OCI-M1 (cell line): ENCODE measurements at regions not wholly inside any gene's neighbourhood (a gene's known extent, or its start where the extent isn't known, plus 50 kb on each side); places are given as distances from the start of the nearest gene placed in this dataset.
"Not testable (repeated sequence)": the region's sequence is repeated elsewhere in the genome, so short reads cannot be mapped to it uniquely, and the experiment has no call there.

Source experiments
- DNase-seq: peaks from one replicate; lab custom pipeline; 2025; lab: John Stamatoyannopoulos, UW

DNA sequence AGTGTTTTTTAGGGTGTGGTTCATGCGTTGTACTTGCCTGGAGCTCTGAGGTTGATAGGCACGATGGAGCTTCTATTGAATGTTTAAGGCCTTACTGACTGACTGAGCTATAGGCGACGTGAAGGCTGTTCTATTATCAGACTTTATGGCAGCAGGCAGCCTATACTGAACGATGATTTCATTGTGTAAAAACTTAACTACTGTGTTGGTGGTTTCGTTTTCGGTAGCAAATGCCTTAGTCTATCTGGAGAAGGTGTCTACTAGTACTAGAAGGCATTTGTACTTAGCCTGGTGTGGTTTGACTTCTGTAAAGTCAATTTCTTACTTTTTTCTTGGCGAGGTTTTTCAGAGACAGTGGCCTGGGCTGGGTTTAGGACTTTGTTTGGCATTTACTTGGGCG lies 194.4 kb downstream of the OTOP1 start:
- not testable (repeated sequence) for DNase-seq

DNA sequence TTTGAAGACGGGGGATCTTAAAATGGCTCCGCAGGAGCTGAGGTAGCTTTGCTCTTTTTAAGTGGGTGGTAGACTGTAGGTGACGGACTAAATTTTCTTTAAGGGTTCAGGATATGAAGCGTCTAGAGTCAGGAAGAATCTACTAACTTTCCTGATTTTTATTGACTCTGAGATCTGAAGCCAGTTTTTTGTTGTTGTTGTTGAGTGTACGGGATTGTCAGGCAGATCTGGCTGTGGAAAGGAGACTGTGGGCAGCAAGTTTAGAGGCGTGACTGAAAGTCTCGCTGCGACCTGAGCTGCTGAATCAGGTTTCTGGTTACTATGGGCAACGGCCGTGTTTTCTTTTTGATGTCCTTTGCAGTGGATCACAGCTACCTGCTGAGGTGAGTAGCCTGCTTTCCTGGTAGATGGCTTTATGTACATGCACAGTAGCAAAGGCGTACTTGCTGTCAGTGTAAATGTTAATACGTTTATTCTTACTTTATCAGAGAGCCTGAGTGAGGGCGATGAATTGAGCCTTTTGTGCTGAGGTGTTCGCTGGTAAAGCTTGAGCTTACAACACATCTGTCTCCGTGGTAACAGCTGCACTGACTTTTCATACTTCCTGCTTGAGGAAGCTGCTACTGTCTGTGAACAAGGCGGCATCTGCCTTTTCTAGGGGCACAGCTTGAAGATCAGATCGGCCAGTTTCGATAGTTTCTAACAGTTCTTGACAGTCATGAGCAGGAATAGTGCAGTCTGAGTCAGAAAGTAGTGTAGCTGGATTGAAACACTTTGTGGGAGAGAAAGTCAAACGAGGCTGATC lies 193.7 kb downstream of the OTOP1 start:
- DNase-seq: not testable (repeated sequence)

DNA sequence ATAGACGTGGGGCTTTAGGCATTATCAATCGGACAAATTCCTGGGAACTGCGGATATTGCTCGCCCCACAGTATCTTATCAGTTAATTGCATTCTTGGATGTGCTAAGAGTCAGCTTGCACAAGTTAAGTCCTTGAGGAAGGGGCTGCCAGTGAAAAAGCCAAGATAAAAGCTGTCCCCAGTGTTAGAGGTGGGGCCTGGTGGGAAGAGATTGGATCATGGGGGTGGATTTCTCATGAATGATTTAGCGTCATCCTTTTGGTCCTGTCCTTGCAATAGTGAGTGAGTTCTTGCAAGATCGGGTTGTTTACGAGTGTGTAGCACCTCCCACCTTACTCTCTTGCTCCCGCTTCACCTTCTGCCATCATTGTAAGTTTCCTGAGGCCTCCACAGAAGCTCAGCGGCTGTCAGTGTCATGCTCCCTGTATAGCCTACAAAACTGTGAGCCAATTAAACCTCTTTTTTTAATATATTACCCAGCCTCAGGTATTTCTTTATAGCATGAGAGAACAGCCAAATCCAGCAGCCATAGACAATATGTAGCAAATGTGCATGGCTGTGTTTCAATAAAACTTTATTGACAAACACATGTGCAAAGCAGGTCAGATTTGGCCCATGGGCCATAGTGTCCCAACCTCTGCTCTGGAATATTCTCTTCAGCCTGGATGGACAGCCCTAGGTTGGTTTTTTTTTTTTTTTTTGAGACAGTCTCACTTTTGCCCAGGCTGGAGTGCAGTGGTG lies 189.2 kb downstream of the OTOP1 start:
- peak; percentile 13 for DNase-seq

DNA sequence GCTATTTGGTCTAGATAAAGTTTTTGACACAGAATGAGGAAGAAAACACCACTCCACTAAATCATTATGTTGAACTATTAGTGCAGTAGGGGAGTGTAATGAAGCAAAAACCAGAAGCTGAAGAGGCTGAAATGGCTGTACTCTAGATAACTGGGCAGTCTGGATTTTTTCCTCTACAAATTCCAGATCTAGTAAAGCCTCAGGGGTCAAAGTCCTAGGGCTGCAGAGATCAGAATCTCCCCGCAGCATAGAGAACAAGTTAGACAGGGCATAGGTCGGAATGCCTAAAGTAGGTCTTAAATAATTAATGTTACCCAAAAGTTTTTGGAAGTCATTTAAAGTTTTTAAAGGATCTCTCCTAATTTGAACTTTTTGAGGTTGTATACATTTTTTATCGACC lies 180.9 kb downstream of the OTOP1 start:
- not testable (repeated sequence) for DNase-seq

DNA sequence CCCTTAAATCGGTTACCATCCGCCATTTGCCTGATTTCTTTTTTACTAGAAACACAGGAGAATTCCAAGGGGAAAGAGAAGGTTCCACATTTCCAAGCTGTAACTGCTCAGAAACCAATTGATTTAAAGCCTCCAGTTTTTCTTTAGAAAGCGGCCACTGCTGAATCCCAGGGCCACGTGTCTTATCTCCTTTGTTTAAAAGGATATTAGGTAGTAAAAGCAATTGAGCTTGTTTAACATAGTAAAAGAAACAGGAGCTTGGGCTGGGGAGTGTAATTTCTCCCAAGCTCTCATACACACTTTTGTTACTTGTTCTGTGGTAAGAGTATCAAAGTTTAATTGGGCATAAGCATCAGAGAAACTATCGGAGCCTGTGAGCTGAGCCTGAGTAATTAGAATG lies 180.0 kb downstream of the OTOP1 start:
- not testable (repeated sequence) for DNase-seq

DNA sequence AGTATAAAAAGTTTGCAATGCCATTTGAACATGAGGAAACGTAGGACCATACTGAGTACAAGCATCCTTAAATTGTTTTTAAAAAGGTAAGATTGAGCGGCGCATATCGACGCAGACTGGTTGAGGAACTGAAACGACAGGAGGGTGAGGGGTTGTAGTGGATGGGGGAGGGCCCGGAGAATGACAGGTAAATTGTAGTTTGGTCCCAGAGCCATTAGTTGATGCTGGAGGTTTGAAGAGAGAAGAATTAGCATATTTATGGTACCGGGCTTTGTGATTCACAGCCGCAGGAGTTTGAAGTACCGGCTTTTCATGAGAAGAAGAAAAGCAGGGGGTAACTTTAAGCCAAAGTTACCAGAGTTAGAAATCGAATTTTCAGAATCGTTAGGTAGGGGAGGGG lies 179.5 kb downstream of the OTOP1 start:
- DNase-seq: not testable (repeated sequence)

DNA sequence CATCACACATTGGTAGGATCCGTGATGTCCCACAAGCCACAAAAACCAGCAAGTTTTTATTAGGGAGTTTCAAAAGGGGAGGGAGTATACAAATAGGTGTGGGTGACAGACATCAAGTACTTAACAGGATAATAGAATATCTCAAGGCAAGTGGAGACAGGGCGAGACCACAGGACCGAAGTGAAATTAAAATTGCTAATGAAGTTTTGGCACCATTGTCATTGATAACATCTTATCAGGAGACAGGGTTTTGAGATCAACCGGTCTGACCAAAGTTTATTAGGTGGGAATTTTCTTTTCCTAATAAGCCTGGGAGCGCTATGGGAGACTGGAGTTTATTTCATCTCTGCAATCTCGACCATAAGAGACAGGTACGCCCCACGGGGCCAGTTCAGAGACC lies 178.5 kb downstream of the OTOP1 start:
- not testable (repeated sequence) for DNase-seq

DNA sequence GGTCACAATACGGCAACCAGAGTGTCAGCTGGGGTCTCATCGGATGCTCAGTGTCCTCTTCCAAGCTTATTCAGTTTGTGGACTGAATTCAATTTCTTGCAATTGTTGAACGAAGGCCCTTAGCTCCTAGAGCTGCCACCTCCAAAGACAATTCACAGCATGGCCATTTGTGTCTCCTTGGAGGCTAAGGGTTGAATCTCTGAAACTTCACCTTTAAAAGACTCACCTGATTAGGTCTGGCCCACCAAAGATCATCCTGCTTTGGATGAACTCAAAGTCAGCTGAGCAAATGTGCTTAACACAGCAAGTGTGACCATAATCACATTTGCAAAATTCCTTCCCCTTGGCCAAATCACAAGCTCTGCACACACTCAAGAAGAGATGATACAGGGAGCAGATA lies 175.9 kb downstream of the OTOP1 start:
- DNase-seq: not testable (repeated sequence)

DNA sequence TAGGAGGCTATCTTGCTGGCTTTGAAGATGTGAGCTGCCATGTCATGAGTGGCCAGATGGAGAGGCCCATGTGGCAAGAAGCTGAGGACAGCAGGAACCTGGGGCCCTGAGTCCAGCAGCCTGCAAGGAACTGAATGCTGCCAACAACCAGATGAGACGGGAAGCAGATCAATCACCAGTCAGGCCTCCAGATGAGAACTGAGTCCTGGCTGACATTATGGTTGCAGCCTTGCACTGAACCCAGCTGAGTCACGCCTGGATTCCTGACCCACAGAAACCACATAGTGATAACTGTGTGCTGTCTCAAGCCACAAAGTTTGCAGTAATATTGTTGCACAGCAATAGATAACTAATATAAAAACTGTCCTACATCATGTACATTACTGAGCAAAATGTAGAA lies 173.8 kb downstream of the OTOP1 start:
- DNase-seq: peak; percentile 64

DNA sequence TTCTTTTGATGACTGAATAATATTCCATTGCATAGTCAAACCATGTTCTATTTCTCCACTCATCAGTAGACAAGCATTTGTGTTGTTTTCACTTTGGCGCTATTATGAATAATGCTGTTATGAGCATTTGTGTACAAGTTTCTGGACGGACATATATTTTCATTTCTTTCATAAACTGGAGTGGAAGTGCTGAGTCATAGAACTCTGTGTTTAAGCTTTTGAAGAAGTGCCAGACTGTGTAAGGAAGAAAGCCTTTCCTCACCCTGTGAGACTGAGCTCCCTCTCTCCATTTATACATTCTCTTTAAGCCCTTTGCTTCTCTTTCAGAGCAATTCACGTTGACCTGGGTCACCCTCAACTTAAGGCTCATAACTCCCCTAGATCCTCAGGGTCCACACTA lies 169.5 kb downstream of the OTOP1 start:
- DNase-seq: not testable (repeated sequence)

DNA sequence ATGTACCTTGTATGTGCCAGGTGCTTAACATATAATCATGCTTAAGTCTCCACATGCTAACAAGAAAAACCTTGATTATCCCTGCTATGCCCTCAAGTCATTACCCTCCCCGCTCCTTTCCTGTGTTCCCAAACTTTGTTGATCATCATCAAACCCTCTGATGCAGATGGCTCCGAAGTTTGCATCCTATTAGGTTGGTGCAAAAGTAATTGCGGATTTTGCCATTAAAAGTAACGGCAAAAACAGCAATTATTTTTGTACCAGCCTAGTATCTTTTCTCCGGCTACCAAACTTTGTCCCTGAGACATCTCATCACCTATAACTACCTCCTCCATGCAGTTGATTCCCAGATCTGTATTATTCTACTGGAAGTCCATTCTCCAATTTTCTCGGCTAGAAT lies 142.6 kb downstream of the OTOP1 start:
- not testable (repeated sequence) for DNase-seq

DNA sequence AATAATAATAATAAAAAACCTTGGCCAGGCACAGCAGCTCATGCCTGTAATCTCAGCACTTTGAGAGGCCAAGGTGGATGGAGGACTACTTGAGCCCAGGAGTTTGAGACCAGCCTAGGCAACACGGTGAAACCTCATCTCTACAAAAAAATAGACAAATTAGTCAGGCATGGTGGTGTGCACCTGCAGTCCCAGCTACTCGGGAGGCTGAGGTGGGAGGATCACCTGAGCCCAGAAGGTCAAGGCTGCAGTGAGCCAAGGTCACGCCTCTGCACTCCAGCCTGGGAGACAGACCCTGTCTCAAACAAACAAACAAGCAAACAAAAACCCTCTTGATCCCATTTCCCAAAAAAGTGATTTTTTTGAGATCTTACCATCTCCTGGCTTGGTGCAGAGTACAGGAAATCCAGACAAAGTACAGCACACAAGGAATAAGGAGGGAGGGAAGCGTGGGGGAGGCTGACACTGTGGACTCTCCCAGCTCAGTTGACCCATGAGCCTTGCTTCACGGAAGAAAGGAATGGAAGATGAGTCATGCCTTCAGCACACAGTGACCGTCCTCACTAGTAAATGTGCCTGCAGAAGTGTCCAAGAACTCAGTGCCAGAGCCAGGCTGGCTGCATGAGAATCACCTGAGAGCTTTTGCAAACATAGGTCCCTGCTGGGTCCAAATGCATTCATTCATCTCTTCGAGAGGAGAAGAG lies 136.9 kb downstream of the OTOP1 start:
- DNase-seq: not testable (repeated sequence)

DNA sequence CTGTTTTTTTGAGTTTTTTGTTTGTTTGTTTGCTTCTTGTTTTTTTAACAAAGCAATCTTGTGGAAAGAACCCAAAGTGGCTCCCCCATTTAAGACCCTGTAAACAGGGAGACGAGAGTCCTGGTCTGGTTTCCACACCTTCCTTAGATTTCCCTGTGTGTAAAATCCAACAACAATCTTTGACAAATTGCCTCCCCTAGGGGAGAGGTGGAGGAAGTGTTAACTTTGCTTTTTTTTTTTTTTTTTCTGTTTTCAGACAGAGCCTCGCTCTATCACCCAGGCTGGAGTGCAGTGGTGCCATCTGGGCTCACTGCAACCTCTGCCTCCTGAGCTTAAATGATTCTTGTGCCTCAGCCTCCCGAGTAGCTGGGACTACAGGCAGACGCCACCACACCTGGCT lies 136.0 kb downstream of the OTOP1 start:
- DNase-seq: not testable (repeated sequence)

DNA sequence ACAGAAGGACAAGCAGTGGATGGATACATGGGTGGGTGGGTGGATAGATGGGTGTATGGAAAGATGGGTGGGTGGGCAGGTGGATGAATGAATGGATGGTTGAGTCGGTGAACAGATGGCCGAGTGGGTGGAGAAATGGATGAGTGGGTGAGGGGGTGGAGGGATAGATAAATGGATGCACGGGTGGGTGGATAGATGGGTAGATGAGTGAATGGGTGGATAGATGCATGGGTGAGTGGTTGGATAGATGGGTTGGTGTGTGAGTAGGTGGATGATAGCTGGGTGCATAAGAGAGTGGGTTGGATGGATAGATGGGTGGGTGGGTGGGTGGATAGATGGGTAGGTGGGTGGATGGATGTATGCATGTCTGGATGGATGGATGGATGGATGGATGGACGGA lies 134.6 kb downstream of the OTOP1 start:
- DNase-seq: not testable (repeated sequence)

DNA sequence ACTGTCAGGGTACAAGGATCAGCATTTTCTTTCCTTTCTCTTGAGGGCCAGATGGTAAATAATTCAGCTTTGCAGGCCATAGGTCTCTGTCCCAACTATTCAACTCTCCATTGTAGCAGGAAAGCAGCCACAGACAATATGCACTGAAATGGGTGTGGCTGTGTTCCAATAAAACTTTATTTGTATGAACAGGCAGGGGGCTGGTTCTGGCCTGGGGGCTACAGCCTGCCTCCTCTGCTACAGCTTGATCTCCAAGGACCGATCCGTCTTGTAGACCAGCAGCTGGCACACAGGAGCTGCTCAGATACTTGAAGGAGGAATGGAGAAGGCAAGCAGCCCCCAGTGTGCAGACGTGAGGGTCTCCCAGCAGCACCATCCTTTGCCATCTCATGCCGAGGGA lies 127.1 kb downstream of the OTOP1 start:
- not testable (repeated sequence) for DNase-seq

DNA sequence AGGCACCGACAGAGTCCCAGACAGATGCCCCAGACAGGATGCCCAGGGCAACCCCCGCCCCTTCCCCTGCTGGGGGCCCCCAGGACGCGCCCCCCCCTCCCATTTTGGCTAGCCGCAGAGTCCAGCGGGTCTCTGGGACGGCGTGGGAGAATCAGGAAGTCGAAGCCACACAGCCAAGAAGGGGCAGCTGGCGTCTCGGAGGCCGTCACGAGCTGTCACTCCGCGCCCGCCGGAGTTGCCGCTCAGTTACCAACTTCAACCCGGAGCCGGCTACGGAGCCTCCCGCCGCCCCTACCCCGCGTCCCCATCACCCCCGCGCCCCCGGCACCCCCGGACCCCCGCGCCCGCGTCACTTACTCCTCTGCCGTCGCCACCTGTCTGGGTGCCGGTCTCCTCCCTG lies 119.8 kb downstream of the OTOP1 start:
- not testable (repeated sequence) for DNase-seq

DNA sequence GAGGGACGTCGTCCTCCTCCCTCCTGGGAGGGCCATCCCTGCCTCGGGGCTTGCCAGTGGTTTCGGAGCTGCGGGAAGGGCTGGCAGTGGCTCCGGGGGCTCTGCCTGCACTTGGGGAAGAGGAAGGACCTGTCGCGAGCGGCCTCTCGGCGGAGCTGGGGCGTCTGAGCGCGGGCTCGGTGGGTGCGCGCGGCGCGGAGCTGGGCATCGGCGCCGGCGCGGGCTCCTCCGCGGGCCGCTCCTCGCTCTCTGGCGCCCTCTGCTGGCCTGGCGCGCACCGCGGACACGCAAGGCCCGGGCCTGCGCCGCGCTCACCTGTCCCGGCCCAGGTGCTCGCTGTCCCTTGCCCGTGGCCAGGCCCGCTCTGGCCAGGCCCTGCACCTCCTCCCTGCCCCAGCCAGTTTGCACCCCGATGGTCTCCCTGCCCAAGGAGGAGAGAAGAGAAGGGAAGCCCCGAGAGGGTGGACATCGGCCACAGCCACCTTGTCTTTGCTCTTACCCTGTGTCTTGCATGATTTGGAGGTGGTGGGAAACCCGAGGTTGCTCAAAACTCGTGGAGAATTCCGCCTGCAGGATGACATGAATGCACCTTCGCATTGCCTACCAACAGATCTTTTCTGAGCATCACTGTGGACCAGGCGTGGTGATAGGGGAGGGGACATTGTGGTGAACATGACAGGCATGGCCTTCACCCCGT lies 119.2 kb downstream of the OTOP1 start:
- peak; percentile 63 for DNase-seq

DNA sequence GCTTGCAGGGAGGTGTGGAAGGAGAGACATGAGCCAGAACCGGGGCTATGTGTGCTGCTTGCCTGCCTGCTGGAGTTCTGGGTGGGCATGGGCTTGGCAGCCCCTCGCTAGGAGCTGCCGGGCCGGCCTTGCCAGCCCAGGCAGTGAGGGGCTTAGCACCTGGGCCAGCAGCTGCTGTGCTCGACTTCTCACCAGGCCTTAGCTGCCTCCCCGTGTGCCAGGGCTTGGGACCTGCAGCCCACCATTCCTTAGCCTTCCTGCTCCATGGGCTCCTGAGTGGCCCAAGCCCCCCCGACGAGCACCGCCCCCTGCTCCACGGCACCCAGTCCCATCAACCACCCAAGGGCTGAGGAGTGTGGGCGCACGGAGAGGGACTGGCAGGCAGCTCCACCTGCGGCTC lies 111.3 kb downstream of the OTOP1 start:
- DNase-seq: not testable (repeated sequence)

DNA sequence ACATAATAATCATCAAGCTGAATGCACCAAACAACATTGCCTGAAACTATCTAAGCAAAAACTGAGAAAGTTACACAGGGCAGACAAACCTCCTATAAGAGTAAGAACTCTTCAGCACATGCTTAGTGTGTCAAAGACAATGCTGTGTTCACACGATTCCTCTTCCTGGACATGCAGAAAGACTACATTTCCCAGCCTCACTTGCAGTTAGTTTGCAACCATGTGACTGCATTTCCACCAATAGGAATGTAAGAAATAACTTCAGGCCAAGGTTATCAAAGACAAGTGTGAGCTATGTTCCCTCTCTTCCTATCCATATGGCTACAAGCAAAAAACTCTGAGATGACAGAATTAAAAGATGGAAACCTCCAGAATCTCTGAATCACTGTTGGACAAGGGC lies 109.8 kb downstream of the OTOP1 start:
- DNase-seq: peak; percentile 8

DNA sequence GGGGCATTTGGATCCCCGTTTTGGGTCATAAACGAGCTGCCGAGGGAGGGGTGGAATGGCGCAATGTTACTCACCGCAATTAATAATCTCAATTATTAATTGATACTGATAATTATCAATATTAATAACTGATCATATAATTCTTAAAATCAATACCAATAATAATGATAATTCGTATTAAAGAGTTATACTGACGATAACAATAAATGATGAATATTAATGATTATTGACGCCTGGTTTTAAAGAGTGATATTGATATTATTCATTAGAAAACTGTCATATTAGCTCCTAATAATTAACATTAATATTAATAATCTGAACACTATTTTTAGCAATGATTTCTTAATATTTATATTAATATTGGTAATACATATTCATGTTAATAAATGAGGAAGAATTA lies 92.4 kb downstream of the OTOP1 start:
- DNase-seq: not testable (repeated sequence)

DNA sequence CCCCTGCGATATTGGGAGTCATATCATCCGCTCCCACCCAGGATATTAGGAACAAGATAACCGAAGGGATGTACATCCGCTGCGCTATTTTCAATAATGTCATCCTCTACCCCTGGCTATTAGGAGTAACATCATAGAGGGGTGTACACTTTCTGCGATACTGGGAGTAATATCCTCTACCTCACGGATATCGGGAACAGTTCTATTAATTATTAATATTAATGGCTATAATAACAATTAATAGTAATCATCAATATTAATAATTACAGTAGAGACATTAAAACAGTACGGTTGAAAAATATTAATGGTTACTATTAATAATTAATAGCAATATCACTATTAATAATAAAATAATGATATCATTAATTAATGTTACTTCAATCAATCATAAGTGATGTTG lies 90.1 kb downstream of the OTOP1 start:
- DNase-seq: not testable (repeated sequence)
